ENCODE measurements at regions not wholly inside any gene's neighbourhood (a gene's known extent, or its start where the extent isn't known, plus 50 kb on each side); places are given as distances from the start of the nearest gene placed in this dataset.

DNA sequence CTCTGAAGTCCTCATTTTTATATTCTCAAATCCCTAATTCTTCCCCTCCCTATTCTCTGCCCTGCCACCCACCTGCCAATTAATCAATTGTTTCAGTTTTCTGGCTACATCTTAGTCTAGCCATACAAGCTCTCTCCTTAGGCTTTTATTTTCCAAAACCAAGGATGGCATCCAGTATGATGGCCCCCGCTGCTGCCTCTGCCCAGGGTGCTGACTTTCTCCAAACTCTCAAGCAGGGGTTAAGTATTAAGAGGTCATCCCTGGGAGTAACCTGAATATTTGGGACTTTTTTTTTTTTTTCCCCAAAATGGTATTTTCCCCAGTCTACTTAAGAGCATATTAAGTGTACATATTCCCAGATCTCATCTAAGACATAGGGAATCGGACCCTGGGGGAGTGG lies 183.8 kb downstream of the DHX35 start:
- TF ChIP-seq, protein P1, sequence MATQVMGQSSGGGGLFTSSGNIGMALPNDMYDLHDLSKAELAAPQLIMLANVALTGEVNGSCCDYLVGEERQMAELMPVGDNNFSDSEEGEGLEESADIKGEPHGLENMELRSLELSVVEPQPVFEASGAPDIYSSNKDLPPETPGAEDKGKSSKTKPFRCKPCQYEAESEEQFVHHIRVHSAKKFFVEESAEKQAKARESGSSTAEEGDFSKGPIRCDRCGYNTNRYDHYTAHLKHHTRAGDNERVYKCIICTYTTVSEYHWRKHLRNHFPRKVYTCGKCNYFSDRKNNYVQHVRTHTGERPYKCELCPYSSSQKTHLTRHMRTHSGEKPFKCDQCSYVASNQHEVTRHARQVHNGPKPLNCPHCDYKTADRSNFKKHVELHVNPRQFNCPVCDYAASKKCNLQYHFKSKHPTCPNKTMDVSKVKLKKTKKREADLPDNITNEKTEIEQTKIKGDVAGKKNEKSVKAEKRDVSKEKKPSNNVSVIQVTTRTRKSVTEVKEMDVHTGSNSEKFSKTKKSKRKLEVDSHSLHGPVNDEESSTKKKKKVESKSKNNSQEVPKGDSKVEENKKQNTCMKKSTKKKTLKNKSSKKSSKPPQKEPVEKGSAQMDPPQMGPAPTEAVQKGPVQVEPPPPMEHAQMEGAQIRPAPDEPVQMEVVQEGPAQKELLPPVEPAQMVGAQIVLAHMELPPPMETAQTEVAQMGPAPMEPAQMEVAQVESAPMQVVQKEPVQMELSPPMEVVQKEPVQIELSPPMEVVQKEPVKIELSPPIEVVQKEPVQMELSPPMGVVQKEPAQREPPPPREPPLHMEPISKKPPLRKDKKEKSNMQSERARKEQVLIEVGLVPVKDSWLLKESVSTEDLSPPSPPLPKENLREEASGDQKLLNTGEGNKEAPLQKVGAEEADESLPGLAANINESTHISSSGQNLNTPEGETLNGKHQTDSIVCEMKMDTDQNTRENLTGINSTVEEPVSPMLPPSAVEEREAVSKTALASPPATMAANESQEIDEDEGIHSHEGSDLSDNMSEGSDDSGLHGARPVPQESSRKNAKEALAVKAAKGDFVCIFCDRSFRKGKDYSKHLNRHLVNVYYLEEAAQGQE (IDR thresholded peaks at IDR 0.05; ENCODE audit: unreplicated experiment): peak; percentile 66
- TF ChIP-seq CTCF (conservative IDR thresholded peaks at IDR 0.05; ENCODE audit: low read depth in 2 of 2) (no peak), EZH2 (IDR thresholded peaks at IDR 0.05; ENCODE audit: low read depth, unreplicated experiment) (no peak), NANOG (IDR thresholded peaks at IDR 0.05; ENCODE audit: borderline replicate concordance) (no peak), POLR2AphosphoS5 (IDR thresholded peaks at IDR 0.05; ENCODE audit: low read depth) (no peak), EZH2phosphoT487 (IDR thresholded peaks at IDR 0.05; ENCODE audit: unreplicated experiment) (no peak), JUNB (IDR thresholded peaks at IDR 0.05; ENCODE audit: unreplicated experiment) (no peak), CREB1 (CRISPR knock-in tag; IDR thresholded peaks at IDR 0.05; ENCODE audit: low read depth) (no peak)
